DMS153 treated with DMSO at 0.1 percent for 48 hours (cell line): ENCODE measurements at regions not wholly inside any gene's neighbourhood (a gene's known extent, or its start where the extent isn't known, plus 50 kb on each side); places are given as distances from the start of the nearest gene placed in this dataset.
"Not testable (repeated sequence)": the region's sequence is repeated elsewhere in the genome, so short reads cannot be mapped to it uniquely, and the experiment has no call there.

Experiments
- DNase-seq: peaks from one replicate; lab custom pipeline; 2025; ENCODE audit not compliant: unreplicated experiment; lab: John Stamatoyannopoulos, UW

- peak; percentile 23 for DNase-seq
Measured at GRCh38 chr5:93359296-93359959, 221.6 kb downstream of the NR2F1-AS1 start.

DNA sequence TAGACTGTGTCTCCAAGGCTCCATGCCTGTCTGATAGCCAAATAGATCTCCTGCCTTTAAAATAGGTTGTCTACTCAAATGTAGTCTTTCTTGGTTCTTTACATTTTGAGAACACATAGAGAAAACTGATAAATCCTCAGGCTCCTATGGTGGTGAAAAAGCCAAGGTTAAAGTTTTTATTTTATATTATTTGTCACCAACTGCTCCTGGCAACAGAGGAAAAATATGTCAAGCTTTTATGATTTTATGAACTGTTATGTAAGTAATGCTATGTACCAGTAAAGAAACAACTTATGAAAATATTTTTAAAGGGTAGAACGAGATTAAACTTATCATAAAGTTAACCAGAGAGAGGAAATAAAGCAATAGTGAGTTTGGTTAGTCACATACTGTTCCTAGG is 222.8 kb downstream of the NR2F1-AS1 start:
- DNase-seq, result no peak

GRCh38 chr5:93357686-93358085 is 223.3 kb downstream of the NR2F1-AS1 start:
- DNase-seq, result no peak

DNA sequence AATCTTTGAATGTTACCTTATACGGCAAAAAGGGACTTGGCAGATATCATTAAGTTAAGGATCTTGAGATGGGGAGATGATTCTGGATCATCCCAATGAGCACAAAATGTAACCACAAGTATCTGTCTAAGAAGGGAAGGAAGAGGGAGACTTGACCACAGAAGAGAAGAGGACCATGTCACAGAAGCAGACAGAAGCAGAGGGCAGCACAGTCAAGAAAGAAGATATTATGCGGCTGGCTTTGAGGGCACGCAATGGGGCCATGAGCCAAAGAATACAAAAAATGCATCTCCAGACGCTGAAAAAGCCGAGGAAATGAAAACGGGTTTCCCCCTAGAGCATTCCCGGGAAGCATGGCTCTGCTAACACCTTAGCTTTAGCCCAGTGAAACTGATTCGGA is 225.3 kb downstream of the NR2F1-AS1 start:
- DNase-seq, result no peak

DNA sequence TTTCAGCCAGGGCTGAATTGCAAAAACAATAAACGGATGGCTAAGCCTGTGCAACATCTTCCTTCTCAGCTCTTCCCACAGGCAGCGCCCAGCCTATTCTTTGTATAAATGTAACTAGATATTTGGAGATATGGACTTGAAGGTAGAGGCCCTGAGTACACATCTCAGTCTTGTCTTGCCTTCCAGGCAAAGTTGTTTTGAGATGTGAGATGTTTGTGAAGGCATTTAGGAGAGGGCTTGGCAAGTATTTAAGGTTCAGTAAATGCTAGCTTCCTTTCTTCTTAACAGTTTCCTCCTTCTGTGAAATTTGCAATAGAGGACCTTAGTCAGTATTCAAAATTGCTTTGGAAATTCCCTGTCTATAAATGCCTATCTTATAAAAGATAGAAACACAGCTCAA is 228.8 kb downstream of the NR2F1-AS1 start:
- no peak for DNase-seq

- DNase-seq, result peak; percentile 1
Measured at GRCh38 chr5:93349613-93350012, 231.4 kb downstream of the NR2F1-AS1 start.

DNA sequence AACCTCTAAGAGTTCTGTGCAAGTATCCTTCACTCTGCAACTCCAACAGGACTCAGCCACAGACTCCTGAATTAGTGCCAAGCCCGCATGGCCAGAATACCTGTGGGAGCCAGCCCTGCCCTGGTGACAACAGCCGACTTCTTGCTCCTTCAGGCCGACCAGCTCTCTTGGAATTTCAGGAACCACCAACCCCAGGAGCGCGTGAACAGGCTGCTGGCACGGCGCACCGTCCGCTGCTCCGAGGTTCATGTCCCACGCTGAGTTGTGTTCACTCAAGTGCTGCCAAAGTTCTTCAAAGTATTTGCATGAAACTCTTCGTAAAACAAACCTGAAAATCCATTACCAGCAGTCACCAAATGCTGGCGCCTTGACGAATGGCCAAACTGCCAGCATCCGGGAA is 232.8 kb downstream of the NR2F1-AS1 start:
- DNase-seq, result no peak

DNA sequence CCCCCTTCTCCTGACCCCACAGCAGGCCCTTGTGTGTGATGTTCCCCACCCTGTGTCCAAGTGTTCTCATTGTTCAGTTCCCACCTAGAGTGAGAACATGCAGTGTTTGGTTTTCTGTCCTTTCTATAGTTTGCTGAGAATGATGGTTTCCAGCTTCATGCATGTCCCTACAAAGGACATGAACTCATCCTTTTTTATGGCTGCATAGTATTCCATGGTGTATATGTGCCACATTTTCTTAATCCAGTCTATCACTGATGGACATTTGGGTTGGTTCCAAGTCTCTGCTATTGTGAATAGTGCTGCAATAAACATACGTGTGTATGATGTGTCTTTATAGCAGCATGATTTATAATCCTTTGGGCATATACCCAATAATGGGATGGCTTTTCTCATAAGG is 234.2 kb downstream of the NR2F1-AS1 start:
- not testable (repeated sequence) for DNase-seq

- DNase-seq, result no peak
Measured at GRCh38 chr5:93346301-93346700, 234.7 kb downstream of the NR2F1-AS1 start.

GRCh38 chr5:93343570-93343969 is 237.4 kb downstream of the NR2F1-AS1 start:
- DNase-seq, result no peak

DNA sequence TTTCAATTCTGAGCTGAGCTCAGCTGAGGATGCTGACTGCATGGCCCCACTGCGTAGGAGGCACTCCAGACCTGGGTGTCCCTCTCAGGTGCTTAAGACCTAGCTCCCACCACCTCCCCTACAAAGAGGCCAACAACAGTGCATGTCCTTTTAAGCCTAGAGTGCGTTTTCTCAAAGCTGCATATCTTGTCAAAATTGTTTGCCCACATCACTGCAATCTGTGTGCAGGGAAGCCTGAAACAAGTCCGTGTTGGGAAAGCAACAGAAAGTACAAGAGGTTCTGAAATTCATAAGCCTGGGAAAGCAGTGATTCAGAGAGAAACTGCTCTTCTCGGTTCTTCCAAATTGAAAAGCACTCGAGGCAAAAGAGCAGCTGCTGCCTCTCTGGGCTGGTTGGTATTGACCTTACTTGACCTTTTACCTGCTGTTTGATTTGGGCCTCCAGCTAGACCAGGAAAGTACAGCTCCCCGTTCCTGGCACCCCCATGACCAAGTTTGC is 238.4 kb downstream of the NR2F1-AS1 start:
- DNase-seq, result peak; percentile 5

DNA sequence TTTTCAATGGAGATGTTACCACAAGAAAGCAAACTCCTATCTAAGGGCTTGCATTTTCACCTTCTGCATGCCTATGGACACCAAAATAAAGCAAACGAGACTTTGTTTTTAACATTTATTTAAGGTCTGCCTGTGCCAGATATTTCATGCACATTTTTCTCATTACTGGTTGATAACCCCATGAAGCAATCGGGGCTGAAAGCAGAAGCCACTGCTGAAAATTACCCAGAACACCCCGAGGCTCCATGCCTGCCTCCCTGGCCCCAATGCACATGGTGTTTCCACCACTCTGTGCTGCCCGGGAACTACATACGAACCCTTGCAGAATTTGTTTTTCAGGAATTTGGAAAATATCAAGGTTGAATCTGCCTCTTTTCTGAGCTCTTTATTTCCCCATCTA is 240.1 kb downstream of the NR2F1-AS1 start:
- DNase-seq, result no peak

DNA sequence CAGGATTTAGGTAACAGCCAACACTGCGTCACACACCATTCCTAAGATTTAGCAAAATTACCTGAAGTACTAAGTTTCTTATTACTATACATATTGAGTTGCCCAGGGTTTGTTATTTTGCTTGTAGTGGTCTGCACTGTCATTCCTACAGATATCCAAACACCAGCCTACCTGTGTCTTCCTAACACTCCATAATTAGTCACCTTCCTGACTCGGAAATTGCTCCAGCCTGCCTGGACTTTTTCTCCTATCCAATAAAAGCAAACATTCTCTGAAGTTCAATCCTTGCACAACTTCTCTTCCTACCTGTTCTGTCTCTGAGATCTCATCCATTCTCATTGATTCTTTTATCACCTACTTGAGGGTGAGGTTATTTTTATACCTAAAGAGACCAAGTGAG is 243.9 kb downstream of the NR2F1-AS1 start:
- no peak for DNase-seq

GRCh38 chr5:93336330-93337110 is 244.5 kb downstream of the NR2F1-AS1 start:
- DNase-seq, result no peak

DNA sequence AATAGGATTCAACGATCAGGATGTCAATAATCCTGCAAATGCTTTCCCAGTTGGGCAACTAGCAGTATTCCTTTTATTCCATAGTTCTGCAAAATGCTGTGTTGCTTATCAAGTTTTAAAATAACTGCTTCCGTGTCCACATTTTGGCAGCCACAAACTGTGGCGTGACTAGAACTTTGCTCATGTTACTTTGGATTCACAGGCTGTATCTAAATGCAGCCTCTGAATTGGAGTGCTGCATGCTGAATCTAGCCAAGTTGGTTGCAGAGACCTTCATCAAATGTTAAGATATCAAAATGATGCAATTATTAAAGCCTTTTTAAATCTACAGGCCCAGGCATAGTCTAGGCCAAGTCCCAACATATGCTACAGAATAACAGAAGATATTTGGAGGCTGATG is 249.2 kb downstream of the NR2F1-AS1 start:
- no peak for DNase-seq

DNA sequence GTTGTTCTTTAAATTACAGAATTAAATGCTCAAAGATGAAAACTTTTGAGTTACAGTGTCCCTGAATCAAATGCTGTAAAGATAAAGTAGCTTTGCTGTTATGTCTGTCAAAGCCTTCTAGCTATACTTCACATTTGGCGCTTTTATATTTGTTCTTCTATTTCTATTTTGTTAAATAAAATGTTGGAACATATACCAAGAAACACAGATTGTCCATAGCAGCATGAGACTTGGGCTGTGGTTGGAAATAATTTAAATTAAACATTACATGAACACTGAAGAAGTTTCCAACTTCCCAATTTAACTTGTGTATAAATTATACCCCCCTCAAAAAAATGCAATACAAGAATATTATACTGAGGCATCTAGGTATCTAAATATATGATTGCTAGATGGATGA is 249.8 kb downstream of the NR2F1-AS1 start:
- DNase-seq, result no peak

GRCh38 chr5:93330506-93330905 is 250.5 kb downstream of the NR2F1-AS1 start:
- DNase-seq, result no peak

- DNase-seq, result no peak
Measured at GRCh38 chr5:93329756-93330155, 251.3 kb downstream of the NR2F1-AS1 start.

GRCh38 chr5:93328833-93329232 is 252.2 kb downstream of the NR2F1-AS1 start:
- no peak for DNase-seq

- DNase-seq, result no peak
Measured at GRCh38 chr5:93327605-93328004, 253.4 kb downstream of the NR2F1-AS1 start.

DNA sequence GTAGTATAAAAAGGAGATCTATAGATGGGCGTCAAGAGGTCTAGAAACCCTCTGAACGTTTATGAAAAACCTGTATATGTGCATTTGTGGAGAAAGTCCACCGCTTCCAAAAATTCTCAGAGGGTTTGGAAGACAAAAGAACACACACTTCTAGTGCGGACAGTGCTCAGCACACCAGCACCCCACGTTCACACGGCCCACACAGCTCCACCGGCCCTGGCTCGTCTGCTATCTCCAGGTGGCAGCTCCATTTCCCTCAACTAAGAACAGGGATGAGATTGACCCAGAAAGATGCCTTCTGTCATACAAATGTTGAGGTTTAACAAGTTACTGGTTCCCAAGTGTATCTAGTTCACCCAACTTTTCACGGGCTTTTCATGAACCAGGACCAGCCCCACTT is 255.1 kb downstream of the NR2F1-AS1 start:
- DNase-seq, result no peak
